Fibroblast of pulmonary artery (primary cell): ENCODE measurements at regions not wholly inside any gene's neighbourhood (a gene's known extent, or its start where the extent isn't known, plus 50 kb on each side); places are given as distances from the start of the nearest gene placed in this dataset.
A peak's percentile ranks its signal among the peaks of the same experiment; 100 is the strongest.

Experiments used
- DNase-seq: peaks from one replicate; pipeline ENCODE4 v3.0.0-alpha.2; 2010; ENCODE audit warnings: low read depth
- H3K4me3 ChIP-seq: replicated peaks from 2 replicates; pipeline ENCODE4 v1.5.1; 2011; ENCODE audit warnings: low read depth, mild to moderate bottlenecking, control low read depth, low read length, moderate library complexity
- CTCF ChIP-seq: IDR thresholded peaks from 2 replicates; pipeline ENCODE4 v1.5.1; 2011; ENCODE audit warnings: mild to moderate bottlenecking, control low read depth, low read length, inconsistent platforms; ENCODE audit errors: missing control alignments

GRCh38 chr6:41463062-41463930 is 82.9 kb upstream of the FOXP4 start:
- peak; percentile 85 for TF ChIP-seq CTCF
- H3K4me3 ChIP-seq, result no peak overlapping the region
- peak; percentile 82 for DNase-seq

GRCh38 chr6:41464019-41464418 is 82.2 kb upstream of the FOXP4 start:
- no peak for DNase-seq
- H3K4me3 ChIP-seq, result no peak overlapping the region
- TF ChIP-seq CTCF, result no peak

GRCh38 chr6:41464481-41464880 is 81.7 kb upstream of the FOXP4 start:
- DNase-seq, result peak; percentile 57
- TF ChIP-seq CTCF, result no peak

GRCh38 chr6:41466437-41466990 is 79.7 kb upstream of the FOXP4 start:
- H3K4me3 ChIP-seq, result no peak overlapping the region
- no peak for TF ChIP-seq CTCF
- peak; percentile 62 for DNase-seq

More at GRCh38 chr6:41464481-41464880, 81.7 kb upstream of the FOXP4 start:
- no peak overlapping the region for H3K4me3 ChIP-seq

GRCh38 chr6:41467061-41467460 is 79.1 kb upstream of the FOXP4 start:
- no peak overlapping the region for H3K4me3 ChIP-seq
- DNase-seq, result no peak
- TF ChIP-seq CTCF, result no peak

GRCh38 chr6:41467627-41468404 is 78.4 kb upstream of the FOXP4 start:
- no peak overlapping the region for H3K4me3 ChIP-seq
- DNase-seq, result no peak
- no peak for TF ChIP-seq CTCF
